Activated B cell treated with CpG ODN at 0.5 μM for 24 hours (primary cell): ENCODE measurements at regions not wholly inside any gene's neighbourhood (a gene's known extent, or its start where the extent isn't known, plus 50 kb on each side); places are given as distances from the start of the nearest gene placed in this dataset.

Source experiments
- ATAC-seq: fragments of 200-7000 bp; cut with Tn5 transposase; one replicate; pipeline ENCODE4 v1.10.0; 2021; ENCODE audit warnings: low read depth, mild to moderate bottlenecking, moderate library complexity
- CTCF ChIA-PET: fragments of 350-600 bp; sonication (Branson Sonifier 250); formaldehyde crosslinking; loops from one replicate; lab custom pipeline; 2021; ENCODE audit warnings: antibody characterized with exemption; lab: Charles Lee
- POLR2A ChIA-PET: fragments of 350-600 bp; sonication (Branson Sonifier 250); formaldehyde crosslinking; loops from one replicate; lab custom pipeline; 2021; ENCODE audit warnings: antibody characterized with exemption; lab: Charles Lee
- DNase-seq: peaks from one replicate; pipeline ENCODE4 v3.0.0; 2022
- H3K27ac Mint-ChIP-seq: one replicate; pipeline ENCODE4 v1.8.0; 2020; ENCODE audit warnings: mixed read lengths
- H3K27me3 Mint-ChIP-seq: one replicate; pipeline ENCODE4 v1.8.0; 2021; ENCODE audit warnings: mixed read lengths
- H3K36me3 Mint-ChIP-seq: one replicate; pipeline ENCODE4 v1.8.0; 2021; ENCODE audit warnings: low read depth, mixed read lengths
- H3K4me1 Mint-ChIP-seq: one replicate; pipeline ENCODE4 v1.8.0; 2021; ENCODE audit warnings: mixed read lengths
- H3K4me3 Mint-ChIP-seq: one replicate; pipeline ENCODE4 v1.8.0; 2020; ENCODE audit warnings: mild to moderate bottlenecking, mixed read lengths
- H3K9me3 Mint-ChIP-seq: one replicate; pipeline ENCODE4 v1.8.0; 2020; ENCODE audit warnings: mixed read lengths
- intact Hi-C: fragments of 100-400 bp; cut with micrococcal nuclease; formaldehyde crosslinking; loops from one replicate; pipeline ENCODE4 v1.15.1; 2024
- TF ChIP-seq, protein P1 (sequence below): fragments of 200-600 bp; IDR thresholded peaks from one replicate; pipeline ENCODE4 v1.8.0; 2022; ENCODE audit warnings: antibody characterized with exemption, mild to moderate bottlenecking

DNA sequence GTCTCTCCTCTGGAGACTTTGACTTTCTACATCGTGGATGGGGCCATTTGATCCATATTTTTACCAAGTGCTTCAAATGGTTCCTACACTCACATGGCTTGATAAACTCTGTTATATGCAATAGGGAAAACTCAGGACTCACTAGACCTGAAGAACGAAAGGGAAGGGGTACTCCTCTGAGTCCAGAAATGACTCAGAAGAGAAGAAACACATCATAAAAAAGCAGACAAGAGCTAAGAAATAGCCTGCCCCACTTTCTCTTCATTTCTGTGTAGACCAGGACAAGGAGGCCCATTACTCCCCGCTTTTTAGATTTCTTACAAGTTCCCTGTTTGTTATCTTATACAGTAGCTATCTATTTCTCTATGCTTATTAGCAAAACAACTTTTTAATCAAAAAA lies 369.8 kb upstream of the ARID1B start:
- Mint-ChIP-seq H3K9me3 (peaks cover 7% of the 10 kb centered on the region), H3K27ac (no peak overlapping the region), H3K36me3 (peaks cover 3% of the 10 kb centered on the region), H3K4me3 (no peak overlapping the region), H3K27me3 (peaks cover 7% of the 10 kb centered on the region), H3K4me1 (peaks cover 2% of the 10 kb centered on the region)
- ChIA-PET POLR2A (no interaction called here), CTCF (no interaction called here)
- intact Hi-C loops, result no loop called here
- ATAC-seq (no peak), DNase-seq (no peak)
- TF ChIP-seq, protein P1, sequence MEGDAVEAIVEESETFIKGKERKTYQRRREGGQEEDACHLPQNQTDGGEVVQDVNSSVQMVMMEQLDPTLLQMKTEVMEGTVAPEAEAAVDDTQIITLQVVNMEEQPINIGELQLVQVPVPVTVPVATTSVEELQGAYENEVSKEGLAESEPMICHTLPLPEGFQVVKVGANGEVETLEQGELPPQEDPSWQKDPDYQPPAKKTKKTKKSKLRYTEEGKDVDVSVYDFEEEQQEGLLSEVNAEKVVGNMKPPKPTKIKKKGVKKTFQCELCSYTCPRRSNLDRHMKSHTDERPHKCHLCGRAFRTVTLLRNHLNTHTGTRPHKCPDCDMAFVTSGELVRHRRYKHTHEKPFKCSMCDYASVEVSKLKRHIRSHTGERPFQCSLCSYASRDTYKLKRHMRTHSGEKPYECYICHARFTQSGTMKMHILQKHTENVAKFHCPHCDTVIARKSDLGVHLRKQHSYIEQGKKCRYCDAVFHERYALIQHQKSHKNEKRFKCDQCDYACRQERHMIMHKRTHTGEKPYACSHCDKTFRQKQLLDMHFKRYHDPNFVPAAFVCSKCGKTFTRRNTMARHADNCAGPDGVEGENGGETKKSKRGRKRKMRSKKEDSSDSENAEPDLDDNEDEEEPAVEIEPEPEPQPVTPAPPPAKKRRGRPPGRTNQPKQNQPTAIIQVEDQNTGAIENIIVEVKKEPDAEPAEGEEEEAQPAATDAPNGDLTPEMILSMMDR, result no peak

DNA sequence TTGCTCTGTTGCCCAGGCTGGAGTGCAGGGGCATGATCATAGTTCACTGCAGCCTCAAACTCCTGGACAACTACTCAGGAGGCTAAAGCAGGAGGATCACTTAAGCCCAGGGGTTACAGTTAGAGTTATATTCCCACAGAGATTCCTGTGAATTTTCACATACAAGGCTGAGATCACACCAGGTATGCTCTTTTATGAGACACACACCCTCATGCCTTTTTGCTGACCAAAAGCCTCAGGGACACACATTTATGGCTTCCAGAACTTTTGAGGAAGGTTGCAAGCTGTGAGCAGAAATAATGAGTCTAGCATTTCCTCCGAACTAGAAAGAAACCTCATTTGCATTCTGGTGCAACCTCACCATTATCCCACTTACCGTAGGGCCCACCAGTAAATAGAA lies 370.5 kb upstream of the ARID1B start:
- Mint-ChIP-seq H3K27ac (no peak overlapping the region), H3K27me3 (peaks cover 7% of the 10 kb centered on the region), H3K4me3 (no peak overlapping the region), H3K4me1 (peaks cover 2% of the 10 kb centered on the region), H3K36me3 (peaks cover 3% of the 10 kb centered on the region), H3K9me3 (peaks cover 6% of the 10 kb centered on the region)
- DNase-seq, result no peak
- intact Hi-C loops, result no loop called here
- ChIA-PET POLR2A (no interaction called here), CTCF (no interaction called here)
- TF ChIP-seq, protein P1, result no peak
- no peak for ATAC-seq

DNA sequence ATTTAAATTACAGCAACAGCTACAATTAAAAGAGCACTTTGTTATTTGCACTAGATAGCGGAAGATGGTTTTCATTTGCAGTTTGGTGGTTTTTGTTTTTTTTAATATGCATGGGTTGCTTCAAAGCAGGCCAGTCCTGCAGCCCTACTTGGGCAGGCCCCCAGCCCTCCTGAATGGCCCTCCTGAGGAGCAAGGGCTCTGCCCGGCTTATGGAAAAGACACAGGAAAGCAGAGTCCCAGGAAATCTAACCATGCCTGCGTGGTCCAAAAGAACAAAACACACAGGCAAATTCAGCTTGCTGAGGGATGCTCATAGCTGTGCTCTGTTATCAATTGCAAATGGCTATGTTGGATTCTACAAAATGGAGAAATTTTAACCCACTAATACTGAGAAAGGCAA lies 371.1 kb upstream of the ARID1B start:
- H3K9me3 Mint-ChIP-seq, result peaks cover 6% of the 10 kb centered on the region
- CTCF ChIA-PET, result no interaction called here
- H3K27me3 Mint-ChIP-seq, result peaks cover 5% of the 10 kb centered on the region
- TF ChIP-seq, protein P1, result no peak
- POLR2A ChIA-PET, result interaction anchor here (0.6 kb wide), 1 partner anchor 229 kb away, joined by 10 read pairs; no protein-coding TSS in a partner anchor
- H3K36me3 Mint-ChIP-seq, result peaks cover under 1% of the 10 kb centered on the region
- DNase-seq (no peak), ATAC-seq (no peak)
- H3K4me1 Mint-ChIP-seq, result peaks cover 2% of the 10 kb centered on the region
- intact Hi-C loops, result no loop called here
- no peak overlapping the region for H3K27ac Mint-ChIP-seq
- H3K4me3 Mint-ChIP-seq, result no peak overlapping the region

DNA sequence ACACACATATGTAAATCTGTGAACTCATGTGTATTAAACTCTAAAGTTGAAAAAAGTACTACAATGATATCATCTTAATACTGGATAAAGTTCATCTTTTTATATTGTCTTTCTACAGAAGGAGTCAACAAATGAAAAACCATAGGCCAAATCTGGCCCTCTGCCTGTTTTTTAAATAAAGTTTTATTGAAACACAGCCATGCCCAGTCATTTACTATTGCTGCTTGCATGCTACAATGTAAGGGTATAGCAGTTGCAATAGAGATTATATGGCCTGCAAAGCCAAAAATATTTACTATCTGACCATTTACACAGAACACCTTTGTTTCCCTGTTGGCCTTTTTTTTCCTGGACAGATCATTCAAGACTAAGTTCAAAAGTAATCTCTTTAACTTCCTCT lies 374.6 kb upstream of the ARID1B start:
- ATAC-seq, result no peak
- CTCF ChIA-PET, result no interaction called here
- Mint-ChIP-seq H3K36me3 (no peaks in the 10 kb centered on the region), H3K27ac (no peak overlapping the region), H3K4me1 (peaks cover 15% of the 10 kb centered on the region), H3K27me3 (no peaks in the 10 kb centered on the region), H3K9me3 (peaks cover 6% of the 10 kb centered on the region), H3K4me3 (no peak overlapping the region)
- no peak for DNase-seq
- intact Hi-C loops, result loop anchor here (2.0 kb wide), 1 partner anchor 20 kb away; no protein-coding TSS in a partner anchor
- TF ChIP-seq, protein P1, result no peak
- POLR2A ChIA-PET, result no interaction called here

DNA sequence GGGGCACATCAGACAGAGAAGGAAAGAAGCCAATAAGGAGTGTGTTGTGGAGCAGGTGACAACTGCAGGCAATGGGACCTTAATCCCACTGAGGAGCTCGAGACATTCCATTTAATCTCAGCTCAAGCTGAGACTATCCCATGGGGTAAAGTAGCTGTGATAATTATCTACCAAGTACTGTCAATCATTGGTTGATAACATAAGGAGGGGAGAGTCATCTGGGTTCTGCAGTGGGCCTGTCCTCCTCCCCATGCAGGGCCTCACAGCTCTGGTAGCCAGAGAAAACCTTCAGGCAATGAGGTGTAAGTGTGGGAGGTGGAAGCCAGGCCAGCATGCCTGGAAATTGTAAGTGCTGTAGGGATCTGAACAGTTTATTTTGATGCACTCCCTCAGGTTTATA lies 375.0 kb upstream of the ARID1B start:
- Mint-ChIP-seq H3K27ac (no peak overlapping the region), H3K4me1 (peaks cover 19% of the 10 kb centered on the region), H3K4me3 (no peak overlapping the region), H3K36me3 (no peaks in the 10 kb centered on the region), H3K9me3 (peaks cover 6% of the 10 kb centered on the region), H3K27me3 (no peaks in the 10 kb centered on the region)
- TF ChIP-seq, protein P1, result no peak
- CTCF ChIA-PET, result no interaction called here
- ATAC-seq (no peak), DNase-seq (no peak)
- intact Hi-C loops, result loop anchor here (2.0 kb wide), 1 partner anchor 21 kb away; no protein-coding TSS in a partner anchor
- POLR2A ChIA-PET, result no interaction called here
